ENCODE measurements at regions not wholly inside any gene's neighbourhood (a gene's known extent, or its start where the extent isn't known, plus 50 kb on each side); places are given as distances from the start of the nearest gene placed in this dataset.

DNA sequence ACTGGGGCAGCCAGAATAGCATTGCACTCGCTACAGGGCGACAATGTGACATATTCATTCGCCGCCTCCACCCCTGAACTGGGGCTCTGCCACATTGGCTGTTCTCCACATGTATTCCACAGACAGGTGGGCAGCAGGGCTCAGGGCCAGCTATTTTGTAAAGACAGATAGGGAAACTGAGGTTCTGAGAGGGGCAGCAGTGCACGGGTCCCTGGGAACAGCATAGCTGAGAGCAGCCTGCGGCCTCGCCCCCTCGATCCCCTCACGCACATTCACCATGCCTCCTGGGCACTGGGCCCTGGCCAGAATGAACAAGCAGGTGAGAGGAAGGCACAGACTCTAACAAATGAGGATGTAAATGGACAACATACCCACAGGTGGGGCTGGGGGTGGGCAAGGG is 75.0 kb upstream of the SPATA12 start:
- H3K27ac ChIP-seq, result no peak overlapping the region
- no peak for TF ChIP-seq CTCF (conservative IDR thresholded peaks at IDR 0.05)

DNA sequence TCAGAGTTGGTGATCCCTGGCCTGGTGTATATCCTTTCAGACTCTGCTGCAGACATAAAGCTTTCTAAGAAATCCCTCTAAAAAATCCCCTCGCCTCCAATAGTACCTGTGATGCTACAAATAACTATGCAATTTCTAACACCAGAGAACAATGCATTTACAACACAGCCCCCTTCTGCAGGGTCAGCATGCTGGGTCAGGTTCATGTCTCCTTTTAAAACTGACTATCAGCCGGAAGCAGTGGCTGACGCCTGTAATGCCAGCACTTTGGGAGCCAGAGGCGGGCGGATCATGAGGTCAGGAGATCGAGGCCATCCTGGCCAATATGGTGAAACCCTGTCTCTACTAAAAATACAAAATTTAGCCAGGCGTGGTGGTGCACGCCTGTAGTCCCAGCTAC is 77.0 kb upstream of the SPATA12 start:
- TF ChIP-seq CTCF (conservative IDR thresholded peaks at IDR 0.05), result no peak
- H3K27ac ChIP-seq, result no peak overlapping the region

- TF ChIP-seq CTCF (conservative IDR thresholded peaks at IDR 0.05), result no peak
- no peak overlapping the region for H3K27ac ChIP-seq
Observed at GRCh38 chr3:56981445-56982230, 78.8 kb upstream of the SPATA12 start.

GRCh38 chr3:56980798-56981390 is 79.6 kb upstream of the SPATA12 start:
- no peak for TF ChIP-seq CTCF (conservative IDR thresholded peaks at IDR 0.05)
- no peak overlapping the region for H3K27ac ChIP-seq

- TF ChIP-seq CTCF (conservative IDR thresholded peaks at IDR 0.05), result no peak
- no peak overlapping the region for H3K27ac ChIP-seq
Observed at GRCh38 chr3:56980243-56980642, 80.2 kb upstream of the SPATA12 start.

DNA sequence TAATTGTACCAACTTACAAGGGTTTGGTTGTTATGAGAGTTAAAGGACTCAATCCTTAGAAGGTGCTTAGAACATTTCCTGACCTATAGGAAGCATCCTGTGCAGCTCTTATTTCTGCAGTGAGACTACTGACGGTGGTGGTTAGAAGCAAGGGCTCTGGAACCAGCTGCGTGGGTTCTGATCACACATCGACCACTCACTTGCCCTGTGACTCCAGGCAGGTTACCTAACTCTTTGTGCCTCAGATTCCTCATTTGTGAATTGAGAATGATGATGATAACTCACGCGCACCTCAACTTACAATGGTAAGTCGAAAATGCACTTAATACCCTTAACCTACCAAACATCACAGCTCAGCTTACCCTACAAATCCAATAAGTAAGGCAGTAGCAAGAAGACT is 80.7 kb upstream of the SPATA12 start:
- no peak overlapping the region for H3K27ac ChIP-seq
- no peak for TF ChIP-seq CTCF (conservative IDR thresholded peaks at IDR 0.05)

DNA sequence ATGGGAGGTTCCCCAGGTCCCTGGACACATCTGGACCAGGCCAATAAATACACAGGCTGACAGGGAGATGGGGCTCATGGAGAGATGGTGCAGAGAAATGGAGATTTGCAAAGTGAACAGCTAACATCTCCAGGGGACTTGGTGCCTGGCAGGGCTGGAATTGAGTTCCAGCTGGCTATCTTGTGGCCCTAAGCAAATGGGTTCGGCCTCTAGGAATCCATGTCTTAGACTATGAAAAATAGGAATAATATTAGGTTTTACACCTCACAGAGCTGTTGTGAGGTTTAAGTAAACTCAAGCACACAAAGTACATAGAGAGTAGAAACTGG is 82.9 kb upstream of the SPATA12 start:
- no peak overlapping the region for H3K27ac ChIP-seq
- TF ChIP-seq CTCF (conservative IDR thresholded peaks at IDR 0.05), result no peak

Data from VCaP (cell line).